Trophoblast cell (in vitro differentiated cells and primary cell): ENCODE measurements at regions not wholly inside any gene's neighbourhood (a gene's known extent, or its start where the extent isn't known, plus 50 kb on each side); places are given as distances from the start of the nearest gene placed in this dataset.
A peak's percentile ranks its signal among the peaks of the same experiment; 100 is the strongest.

Source experiments
- DNase-seq, 2 donors: peaks; one replicate each; pipeline ENCODE4 v3.0.0-alpha.2; 2016
- H2AFZ ChIP-seq: 2 replicates; pipeline ENCODE4 v1.6.1; 2013; ENCODE audit warnings: low read length, moderate library complexity, mild to moderate bottlenecking; ENCODE audit not compliant: insufficient read depth, poor library complexity
- H2AK5ac ChIP-seq: 2 replicates; pipeline ENCODE4 v1.6.1; 2013; ENCODE audit warnings: mild to moderate bottlenecking, low read length
- H2BK120ac ChIP-seq: 2 replicates; pipeline ENCODE4 v1.6.1; 2013; ENCODE audit warnings: low read length, mild to moderate bottlenecking, moderate library complexity; ENCODE audit not compliant: insufficient read depth, poor library complexity
- H2BK12ac ChIP-seq: 2 replicates; pipeline ENCODE4 v1.6.1; 2013; ENCODE audit warnings: mild to moderate bottlenecking, low read length, moderate library complexity
- H2BK5ac ChIP-seq: 2 replicates; pipeline ENCODE4 v1.6.1; 2013; ENCODE audit warnings: low read length, low read depth, moderate library complexity, mild to moderate bottlenecking; ENCODE audit not compliant: poor library complexity
- H3K14ac ChIP-seq: 2 replicates; pipeline ENCODE4 v1.6.1; 2013; ENCODE audit warnings: mild to moderate bottlenecking, low read length
- H3K18ac ChIP-seq: 2 replicates; pipeline ENCODE4 v1.6.1; 2013; ENCODE audit warnings: mild to moderate bottlenecking, low read length
- H3K23ac ChIP-seq: 2 replicates; pipeline ENCODE4 v1.6.1; 2013; ENCODE audit warnings: low read length
- H3K27ac ChIP-seq: 2 replicates; pipeline ENCODE4 v1.5.1; 2013; ENCODE audit warnings: low read depth, mild to moderate bottlenecking, inconsistent platforms, low read length, moderate library complexity
- H3K27me3 ChIP-seq: 2 replicates; pipeline ENCODE4 v1.6.1; 2013; ENCODE audit warnings: inconsistent platforms, mild to moderate bottlenecking, low read length, moderate library complexity; ENCODE audit not compliant: insufficient read depth
- H3K36me3 ChIP-seq, 2 experiments: 1 replicate in 1 of 2; 2 replicates in 1 of 2; pipeline ENCODE4 v1.6.1; 2013; ENCODE audit warnings: low read length in 2 of 2, mild to moderate bottlenecking in 2 of 2, moderate library complexity in 1 of 2; ENCODE audit not compliant: insufficient read depth in 2 of 2, control insufficient read depth in 1 of 2
- H3K4ac ChIP-seq: 2 replicates; pipeline ENCODE4 v1.6.1; 2013; ENCODE audit warnings: low read depth, mild to moderate bottlenecking, low read length, moderate library complexity
- H3K4me1 ChIP-seq, 2 experiments: 1 replicate in 1 of 2; 2 replicates in 1 of 2; pipeline ENCODE4 v1.6.1; 2013; ENCODE audit warnings: low read length in 2 of 2, mild to moderate bottlenecking in 2 of 2, moderate library complexity in 1 of 2; ENCODE audit not compliant: insufficient read depth in 2 of 2, control insufficient read depth in 1 of 2
- H3K4me2 ChIP-seq: 2 replicates; pipeline ENCODE4 v1.6.1; 2013; ENCODE audit warnings: inconsistent platforms, mild to moderate bottlenecking, low read length, moderate library complexity
- H3K4me3 ChIP-seq: 2 replicates; pipeline ENCODE4 v1.5.1; 2013; ENCODE audit warnings: mild to moderate bottlenecking, low read depth, low read length, inconsistent platforms
- H3K79me1 ChIP-seq: one replicate; pipeline ENCODE4 v1.6.1; 2013; ENCODE audit warnings: low read length
- H3K79me2 ChIP-seq: 2 replicates; pipeline ENCODE4 v1.6.1; 2013; ENCODE audit warnings: low read length, mild to moderate bottlenecking; ENCODE audit not compliant: control insufficient read depth, insufficient read depth, poor library complexity
- H3K9ac ChIP-seq: 2 replicates; pipeline ENCODE4 v1.6.1; 2013; ENCODE audit warnings: mild to moderate bottlenecking, low read length
- H3K9me3 ChIP-seq: 2 replicates; pipeline ENCODE4 v1.6.1; 2013; ENCODE audit warnings: low read depth, mild to moderate bottlenecking, control low read depth, inconsistent platforms, low read length; ENCODE audit not compliant: insufficient read depth
- H4K12ac ChIP-seq: 2 replicates; pipeline ENCODE4 v1.6.1; 2013; ENCODE audit warnings: low read depth, mild to moderate bottlenecking, low read length, moderate library complexity
- H4K8ac ChIP-seq: 2 replicates; pipeline ENCODE4 v1.6.1; 2013; ENCODE audit warnings: low read depth, mild to moderate bottlenecking, low read length, moderate library complexity
- H4K91ac ChIP-seq: one replicate; pipeline ENCODE4 v1.6.1; 2013; ENCODE audit warnings: low read depth, mild to moderate bottlenecking, low read length, moderate library complexity
- WGBS: extraction: QIAGEN DNeasy Blood & Tissue Kit; methylation state at CpG from one replicate; pipeline ENCODE4 v1.1.7; 2013; ENCODE audit warnings: missing lambda C conversion rate; ENCODE audit not compliant: insufficient read length, insufficient coverage; ENCODE audit errors: extremely low coverage; 5-methylcytosine and 5-hydroxymethylcytosine counted together

DNA sequence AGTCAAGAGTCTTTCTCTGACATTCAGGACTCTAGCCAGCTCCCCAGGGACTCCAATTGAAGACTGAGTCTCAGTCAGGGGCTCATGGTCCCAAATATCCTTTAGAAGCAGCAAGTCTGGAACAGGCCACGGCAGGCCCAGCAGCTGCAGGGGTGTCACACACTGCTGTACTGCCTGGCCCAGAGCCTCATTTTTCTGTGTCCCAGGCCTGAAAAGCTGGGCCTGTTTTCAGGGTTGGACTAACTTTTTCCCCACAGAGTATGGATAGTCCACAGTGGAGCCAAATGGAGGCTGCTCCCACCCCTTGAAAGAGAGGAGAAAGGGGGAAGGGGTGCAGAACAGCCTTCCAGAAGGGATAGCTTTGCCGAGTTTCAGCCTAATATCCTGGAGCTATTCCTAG lies 146.8 kb upstream of the NALF2 start:
- Histone ChIP-seq H3K4ac (no peak overlapping the region), H2AK5ac (no peak overlapping the region), H2AFZ (no peak overlapping the region), H3K18ac (no peak overlapping the region), H3K4me3 (no peak overlapping the region), H3K79me2 (no peaks in the 10 kb centered on the region), H3K23ac (no peak overlapping the region), H4K8ac (no peak overlapping the region), H3K79me1 (no peaks in the 10 kb centered on the region), H4K91ac (no peak overlapping the region), H2BK12ac (no peak overlapping the region), H2BK120ac (no peak overlapping the region), H2BK5ac (no peak overlapping the region), H3K4me1 (no peaks in the 10 kb centered on the region), H3K14ac (no peak overlapping the region), H3K36me3 (no peaks in the 10 kb centered on the region), H3K9me3 (no peaks in the 10 kb centered on the region), H3K27me3 (no peaks in the 10 kb centered on the region), H4K12ac (no peak overlapping the region), H3K27ac (no peak overlapping the region), H3K9ac (no peak overlapping the region), H3K4me2 (no peak overlapping the region)
- no CpG with 5 or more reads among the region's 2 CpGs for WGBS
- no peak for DNase-seq

GRCh38 chrX:69324851-69325250 lies 159.6 kb upstream of the PJA1 start:
- H3K79me2 ChIP-seq: no peaks in the 10 kb centered on the region
- H4K91ac ChIP-seq: no peak overlapping the region
- H3K4me2 ChIP-seq: no peak overlapping the region
- H3K4me3 ChIP-seq: no peak overlapping the region
- H3K36me3 ChIP-seq: no peaks in the 10 kb centered on the region
- H2BK120ac ChIP-seq: no peak overlapping the region
- H2AFZ ChIP-seq: no peak overlapping the region
- no peak overlapping the region for H3K14ac ChIP-seq
- no peak overlapping the region for H3K18ac ChIP-seq
- H2BK12ac ChIP-seq: no peak overlapping the region
- no peak overlapping the region for H2BK5ac ChIP-seq
- no peak overlapping the region for H4K8ac ChIP-seq
- H3K4me1 ChIP-seq: no peaks in the 10 kb centered on the region
- no peaks in the 10 kb centered on the region for H3K9me3 ChIP-seq
- no peak overlapping the region for H3K23ac ChIP-seq
- H3K4ac ChIP-seq: no peak overlapping the region
- H2AK5ac ChIP-seq: no peak overlapping the region
- DNase-seq: no peak
- no peak overlapping the region for H3K9ac ChIP-seq
- no peaks in the 10 kb centered on the region for H3K27me3 ChIP-seq
- no peak overlapping the region for H3K27ac ChIP-seq
- no peak overlapping the region for H4K12ac ChIP-seq
- no CpG with 5 or more reads among the region's 2 CpGs for WGBS
- H3K79me1 ChIP-seq: no peaks in the 10 kb centered on the region

- Histone ChIP-seq H3K4me3 (no peak overlapping the region), H3K14ac (no peak overlapping the region), H3K27me3 (no peaks in the 10 kb centered on the region), H3K79me1 (no peaks in the 10 kb centered on the region), H3K27ac (no peak overlapping the region), H4K8ac (no peak overlapping the region), H3K18ac (no peak overlapping the region), H3K79me2 (no peaks in the 10 kb centered on the region), H3K4me2 (no peak overlapping the region), H3K4me1 (no peaks in the 10 kb centered on the region), H4K12ac (peak overlapping the region; percentile 57), H2AFZ (no peak overlapping the region), H2BK5ac (no peak overlapping the region), H2BK120ac (no peak overlapping the region), H2BK12ac (no peak overlapping the region), H3K4ac (no peak overlapping the region), H2AK5ac (no peak overlapping the region), H3K23ac (no peak overlapping the region), H4K91ac (no peak overlapping the region), H3K9me3 (no peaks in the 10 kb centered on the region), H3K9ac (no peak overlapping the region), H3K36me3 (no peaks in the 10 kb centered on the region)
- no peak for DNase-seq
- WGBS: no CpG with 5 or more reads among the region's 9 CpGs
These were observed 158.8 kb upstream of the PJA1 start for GRCh38 chrX:69323786-69324720.

DNA sequence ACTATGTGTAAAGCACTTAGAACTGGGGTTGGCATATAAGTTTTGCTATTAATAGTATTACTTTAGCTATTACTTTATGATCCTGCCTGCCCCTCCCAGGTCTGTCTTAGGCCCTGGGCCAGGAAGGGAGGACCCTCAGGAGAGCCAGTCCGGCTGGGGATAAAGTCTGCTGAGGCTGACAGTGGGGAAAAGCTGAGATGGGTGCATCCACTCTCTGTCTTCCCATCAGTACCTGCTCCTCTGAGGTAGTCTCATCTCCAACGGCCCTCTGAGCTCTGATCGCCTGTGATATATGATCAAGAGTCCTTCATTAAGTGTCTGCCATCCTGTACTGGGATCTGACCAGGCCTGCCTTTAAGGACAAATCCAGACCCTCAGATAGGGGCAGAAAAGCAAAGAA lies 156.5 kb upstream of the PJA1 start:
- H3K23ac ChIP-seq: no peak overlapping the region
- no peaks in the 10 kb centered on the region for H3K79me2 ChIP-seq
- H3K9me3 ChIP-seq: no peaks in the 10 kb centered on the region
- no peaks in the 10 kb centered on the region for H3K79me1 ChIP-seq
- H3K36me3 ChIP-seq: no peaks in the 10 kb centered on the region
- no peak overlapping the region for H3K14ac ChIP-seq
- no peak overlapping the region for H3K4me3 ChIP-seq
- H3K4me1 ChIP-seq: no peaks in the 10 kb centered on the region
- no peak overlapping the region for H3K4me2 ChIP-seq
- no peak overlapping the region for H2AFZ ChIP-seq
- H3K27ac ChIP-seq: no peak overlapping the region
- no CpG with 5 or more reads among the region's 3 CpGs for WGBS
- no peak overlapping the region for H4K91ac ChIP-seq
- no peak overlapping the region for H3K9ac ChIP-seq
- no peak overlapping the region for H2BK12ac ChIP-seq
- no peak overlapping the region for H4K8ac ChIP-seq
- no peak overlapping the region for H2AK5ac ChIP-seq
- H2BK120ac ChIP-seq: no peak overlapping the region
- no peak for DNase-seq
- H4K12ac ChIP-seq: no peak overlapping the region
- no peak overlapping the region for H3K18ac ChIP-seq
- no peak overlapping the region for H3K4ac ChIP-seq
- no peak overlapping the region for H2BK5ac ChIP-seq
- H3K27me3 ChIP-seq: no peaks in the 10 kb centered on the region
